HK-2 (cell line): ENCODE measurements at regions not wholly inside any gene's neighbourhood (a gene's known extent, or its start where the extent isn't known, plus 50 kb on each side); places are given as distances from the start of the nearest gene placed in this dataset.
A peak's percentile ranks its signal among the peaks of the same experiment; 100 is the strongest.
"Not testable (repeated sequence)": the region's sequence is repeated elsewhere in the genome, so short reads cannot be mapped to it uniquely, and the experiment has no call there.

Experiments used
- DNase-seq: peaks from one replicate; pipeline ENCODE4 v3.0.0-alpha.2; 2018; ENCODE audit not compliant: unreplicated experiment

- DNase-seq: no peak
Observed at GRCh38 chr6:37078814-37079213, 73.4 kb downstream of the FGD2 start.

GRCh38 chr6:37081042-37081607 lies 75.7 kb downstream of the FGD2 start:
- DNase-seq: no peak

DNA sequence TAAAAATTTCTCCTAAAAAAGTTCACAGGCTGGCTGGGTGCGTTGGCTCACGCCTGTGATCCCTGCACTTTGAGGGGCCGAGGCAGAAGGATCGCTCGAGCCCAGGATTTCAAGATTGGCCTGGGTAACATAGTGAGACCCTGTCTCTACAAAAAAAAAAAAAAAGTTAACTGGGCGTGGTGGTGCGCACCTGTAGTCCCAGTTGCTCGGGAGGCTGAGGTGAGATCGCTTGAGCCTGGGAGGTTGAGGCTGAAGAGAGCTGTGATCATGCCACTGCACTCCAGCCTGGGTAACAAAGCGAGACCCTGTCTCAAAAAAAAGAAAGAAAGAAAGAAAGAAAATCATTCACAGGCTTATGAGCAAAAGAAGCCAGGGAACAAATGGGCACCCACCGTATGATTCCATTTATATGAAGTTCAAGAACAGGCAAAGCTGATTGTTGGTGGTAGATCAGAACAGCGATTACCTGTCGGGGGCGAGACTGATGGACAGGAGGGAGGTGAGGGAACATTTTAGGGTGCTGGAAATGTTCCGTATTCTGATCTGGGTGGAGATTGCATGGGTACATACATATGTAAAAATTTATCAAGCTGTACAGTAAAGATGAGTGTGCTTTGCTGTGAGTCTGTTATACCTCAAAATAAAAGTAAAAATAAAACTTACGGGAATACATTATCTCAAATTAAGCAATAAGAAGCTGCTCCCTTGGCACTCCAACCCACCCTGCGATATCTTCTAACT lies 77.1 kb downstream of the FGD2 start:
- no peak for DNase-seq

GRCh38 chr6:37083243-37084138 lies 78.0 kb downstream of the FGD2 start:
- no peak for DNase-seq

- DNase-seq: not testable (repeated sequence)
Observed at GRCh38 chr6:37084665-37085064, 79.2 kb downstream of the FGD2 start.

DNA sequence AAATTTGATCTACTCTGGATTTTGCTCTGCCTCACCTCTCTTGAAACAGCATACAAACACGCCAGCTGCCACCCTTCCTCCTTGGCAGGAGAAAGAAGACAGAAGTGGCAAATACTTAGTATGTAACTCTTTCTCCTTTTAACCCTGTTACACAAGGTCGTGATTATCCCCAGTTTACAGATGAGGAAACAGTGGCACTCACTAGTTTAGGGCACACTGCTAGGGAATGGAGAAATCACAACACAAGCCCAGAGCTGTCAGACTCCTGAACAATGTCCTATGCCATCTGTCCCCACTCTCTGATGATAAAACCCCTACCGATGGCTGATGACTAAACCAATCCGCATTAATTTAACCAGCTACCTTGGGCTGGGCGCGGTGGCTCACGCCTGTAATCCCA lies 79.7 kb downstream of the FGD2 start:
- no peak for DNase-seq

- DNase-seq: no peak
Observed at GRCh38 chr6:37088897-37089296, 81.1 kb upstream of the PIM1 start.

DNA sequence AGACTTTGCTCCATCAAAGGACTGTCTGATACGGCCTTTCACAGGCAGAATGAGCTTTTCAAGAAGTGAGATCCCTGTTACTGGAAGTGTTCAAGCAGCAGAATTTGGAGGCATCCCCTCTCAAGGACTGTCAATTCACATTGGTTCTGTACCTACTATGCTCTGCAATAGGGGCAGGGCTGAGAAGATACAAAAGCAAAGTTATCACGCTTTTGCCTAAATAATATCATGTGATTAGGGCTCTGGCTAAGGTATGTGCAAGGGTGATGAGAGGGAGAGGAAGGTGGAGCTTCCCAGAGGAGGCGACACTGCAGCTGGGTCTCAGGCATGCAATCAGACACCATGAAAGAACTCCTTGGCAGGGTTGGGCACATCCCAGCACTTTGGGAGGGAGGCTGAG lies 80.2 kb upstream of the PIM1 start:
- no peak for DNase-seq

- DNase-seq: not testable (repeated sequence)
Observed at GRCh38 chr6:37091104-37091503, 78.8 kb upstream of the PIM1 start.

DNA sequence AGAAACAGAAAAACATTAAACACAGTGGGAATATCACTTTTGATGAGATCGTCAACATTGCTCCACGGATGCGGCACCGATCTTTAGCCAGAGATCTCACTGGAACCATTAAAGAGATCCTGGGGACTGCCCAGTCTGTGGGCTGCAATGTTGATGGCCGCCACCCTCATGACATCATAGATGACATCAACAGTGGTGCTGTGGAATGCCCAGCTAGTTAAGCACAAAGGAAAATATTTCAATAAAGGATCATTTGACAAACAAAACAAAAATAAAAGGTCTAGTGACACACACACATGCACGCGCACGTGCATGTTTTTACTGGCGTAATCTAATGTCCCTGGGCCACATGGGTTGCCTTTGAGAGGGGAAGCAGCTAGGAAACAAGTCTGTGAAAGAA lies 78.4 kb upstream of the PIM1 start:
- not testable (repeated sequence) for DNase-seq

DNA sequence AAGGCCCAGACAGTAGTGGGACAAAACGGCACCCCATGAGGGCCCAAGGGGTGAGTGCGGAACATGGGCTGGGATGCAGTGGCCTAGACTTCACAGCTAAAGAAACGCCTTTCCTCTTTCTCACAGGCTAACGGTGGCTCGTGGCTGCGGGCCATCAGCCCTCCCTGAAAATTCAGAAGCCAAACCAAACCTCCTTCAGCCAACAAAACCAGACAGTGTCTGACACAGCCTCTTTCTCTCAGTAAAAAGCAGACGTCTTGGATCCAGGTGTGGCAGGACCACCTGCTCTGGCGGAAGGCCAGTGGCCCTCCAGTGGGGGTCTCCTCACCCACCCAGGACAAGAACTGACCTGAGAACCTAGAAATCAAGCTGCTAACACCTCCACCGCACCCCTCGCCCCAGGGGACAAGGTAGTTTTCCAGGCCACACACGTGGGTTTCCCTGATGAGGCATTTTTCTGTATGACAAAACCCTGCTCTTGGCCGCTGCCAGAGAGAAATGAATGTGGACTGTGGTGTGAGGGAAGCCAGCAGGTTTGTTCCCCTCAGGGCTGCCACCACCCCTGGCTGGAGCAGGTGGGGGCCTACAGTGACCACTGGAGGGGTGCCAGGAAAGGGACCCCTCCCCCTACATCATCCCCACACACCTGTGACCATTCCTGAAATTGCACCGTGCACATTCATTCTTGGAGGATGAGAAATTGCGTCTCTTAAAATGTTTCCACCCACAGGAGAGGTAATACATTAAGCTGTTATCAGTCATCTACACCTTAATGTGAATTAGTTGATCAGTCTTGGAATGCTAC lies 76.8 kb upstream of the PIM1 start:
- no peak for DNase-seq

GRCh38 chr6:37093728-37094069 lies 76.3 kb upstream of the PIM1 start:
- DNase-seq: no peak

DNA sequence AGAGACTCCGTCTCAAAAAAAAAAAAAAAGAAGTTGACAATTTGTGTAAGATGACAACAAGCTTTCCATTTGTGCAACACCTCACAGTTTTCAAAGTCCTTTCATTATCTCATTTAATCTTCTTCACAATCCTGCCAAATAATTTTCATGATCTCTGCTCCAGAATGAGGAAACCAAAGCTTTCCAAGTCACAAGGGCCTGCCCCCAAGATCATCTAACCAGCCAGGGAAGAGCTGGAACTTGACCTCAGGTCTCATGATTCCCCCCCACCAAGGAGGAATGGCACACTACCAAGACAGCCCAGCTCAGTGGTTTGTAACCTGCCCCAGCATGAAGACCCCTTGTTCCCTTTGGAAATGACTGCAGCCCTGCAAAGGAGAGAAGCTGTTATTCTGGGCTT lies 74.0 kb upstream of the PIM1 start:
- DNase-seq: no peak

- no peak for DNase-seq
Observed at GRCh38 chr6:37097335-37097734, 72.6 kb upstream of the PIM1 start.

GRCh38 chr6:37099442-37099841 lies 70.5 kb upstream of the PIM1 start:
- DNase-seq: no peak

GRCh38 chr6:37100745-37101144 lies 69.2 kb upstream of the PIM1 start:
- no peak for DNase-seq

DNA sequence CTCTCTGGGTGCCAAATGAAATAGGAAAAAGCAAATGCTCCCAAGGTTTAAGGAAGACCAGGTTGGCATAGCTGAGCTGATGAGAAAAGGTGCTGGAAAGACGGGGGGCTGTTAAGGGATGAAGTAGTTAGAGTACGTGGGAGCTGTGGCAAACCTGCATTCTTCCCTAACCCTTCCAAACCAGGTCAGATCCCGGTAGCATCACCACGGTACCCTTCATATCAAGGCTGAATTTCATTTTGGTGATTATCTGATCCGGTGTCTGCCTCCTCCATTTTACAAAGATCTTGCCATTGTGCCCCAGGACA lies 68.0 kb upstream of the PIM1 start:
- no peak for DNase-seq

GRCh38 chr6:37102299-37103168 lies 67.4 kb upstream of the PIM1 start:
- peak; percentile 71 for DNase-seq

- DNase-seq: peak; percentile 17
Observed at GRCh38 chr6:37103169-37104039, 66.5 kb upstream of the PIM1 start.

GRCh38 chr6:37104824-37105147 lies 65.2 kb upstream of the PIM1 start:
- no peak for DNase-seq
